Mesenchymal stem cell (in vitro differentiated cells and primary cell): ENCODE measurements at regions not wholly inside any gene's neighbourhood (a gene's known extent, or its start where the extent isn't known, plus 50 kb on each side); places are given as distances from the start of the nearest gene placed in this dataset.

Experiments
- DNase-seq: peaks from one replicate; pipeline ENCODE4 v3.0.0-alpha.2; 2013
- H2AFZ ChIP-seq: one replicate; pipeline ENCODE4 v1.6.1; 2013; ENCODE audit warnings: low read depth, mild to moderate bottlenecking, control low read depth, inconsistent platforms, low read length, moderate library complexity
- H2AK5ac ChIP-seq: 2 replicates; pipeline ENCODE4 v1.6.1; 2013; ENCODE audit warnings: low read length, moderate library complexity, mild to moderate bottlenecking, inconsistent platforms; ENCODE audit not compliant: severe bottlenecking
- H2BK120ac ChIP-seq: one replicate; pipeline ENCODE4 v1.6.1; 2013; ENCODE audit warnings: low read depth, mild to moderate bottlenecking, inconsistent platforms, low read length, moderate library complexity
- H2BK12ac ChIP-seq, 2 experiments: one replicate each; pipeline ENCODE4 v1.6.1; 2013; ENCODE audit warnings: inconsistent platforms in 2 of 2, low read length in 2 of 2, mild to moderate bottlenecking in 2 of 2, moderate library complexity in 2 of 2, control low read depth in 1 of 2
- H2BK15ac ChIP-seq: one replicate; pipeline ENCODE4 v1.6.1; 2013; ENCODE audit warnings: mild to moderate bottlenecking, low read depth, inconsistent platforms; ENCODE audit not compliant: poor library complexity, severe bottlenecking
- H2BK5ac ChIP-seq: 2 replicates; pipeline ENCODE4 v1.6.1; 2013; ENCODE audit warnings: low read depth, mild to moderate bottlenecking, low read length, control low read depth, inconsistent platforms; ENCODE audit not compliant: poor library complexity, severe bottlenecking
- H3K14ac ChIP-seq, 2 experiments: one replicate each; pipeline ENCODE4 v1.6.1; 2013; ENCODE audit warnings: inconsistent platforms in 2 of 2, low read length in 2 of 2, control low read depth in 1 of 2, mild to moderate bottlenecking in 1 of 2, moderate library complexity in 1 of 2
- H3K18ac ChIP-seq, 2 experiments: one replicate each; pipeline ENCODE4 v1.6.1; 2013; ENCODE audit warnings: inconsistent platforms in 2 of 2, low read length in 2 of 2, control low read depth in 1 of 2, low read depth in 1 of 2, mild to moderate bottlenecking in 1 of 2
- H3K23ac ChIP-seq, 2 experiments: one replicate each; pipeline ENCODE4 v1.6.1; 2013; ENCODE audit warnings: inconsistent platforms in 2 of 2, low read length in 2 of 2, mild to moderate bottlenecking in 2 of 2, moderate library complexity in 2 of 2, control low read depth in 1 of 2
- H3K27ac ChIP-seq: 2 replicates; pipeline ENCODE4 v1.5.1; 2013; ENCODE audit warnings: mild to moderate bottlenecking, moderate library complexity, low read length, control low read depth, inconsistent platforms; ENCODE audit not compliant: poor library complexity, severe bottlenecking
- H3K27me3 ChIP-seq, 2 experiments: 2 replicates each; pipeline versions ENCODE4 v1.6.1 to v1.7.0; 2013; ENCODE audit warnings: low read length in 2 of 2, mild to moderate bottlenecking in 2 of 2, moderate library complexity in 2 of 2, control low read depth in 1 of 2, inconsistent platforms in 1 of 2; ENCODE audit not compliant: control insufficient read depth in 1 of 2, insufficient read depth in 1 of 2
- H3K36me3 ChIP-seq, 2 experiments: 2 replicates each; pipeline versions ENCODE4 v1.6.1 to v1.7.0; 2013; ENCODE audit warnings: low read length in 2 of 2, control low read depth in 1 of 2, inconsistent platforms in 1 of 2, low read depth in 1 of 2, mild to moderate bottlenecking in 1 of 2; ENCODE audit not compliant: insufficient read depth in 2 of 2, control insufficient read depth in 1 of 2
- H3K4ac ChIP-seq, 2 experiments: one replicate each; pipeline ENCODE4 v1.6.1; 2013; ENCODE audit warnings: inconsistent platforms in 2 of 2, low read length in 2 of 2, mild to moderate bottlenecking in 2 of 2, moderate library complexity in 2 of 2, control low read depth in 1 of 2, low read depth in 1 of 2
- H3K4me1 ChIP-seq: 2 replicates; pipeline ENCODE4 v1.6.1; 2013; ENCODE audit warnings: low read depth, low read length, control low read depth; ENCODE audit not compliant: control insufficient read depth, insufficient read depth
- H3K4me2 ChIP-seq: 2 replicates; pipeline ENCODE4 v1.6.1; 2013; ENCODE audit warnings: low read length, mild to moderate bottlenecking, inconsistent platforms; ENCODE audit not compliant: poor library complexity, severe bottlenecking
- H3K4me3 ChIP-seq, 2 experiments: 2 replicates each; pipeline versions ENCODE4 v1.5.1 to v1.7.0; 2013; ENCODE audit warnings: low read length in 2 of 2, mild to moderate bottlenecking in 2 of 2, control low read depth in 1 of 2, low read depth in 1 of 2; ENCODE audit not compliant: insufficient read depth in 1 of 2
- H3K79me1 ChIP-seq: replicated peaks from 2 replicates; pipeline ENCODE4 v1.6.1; 2013; ENCODE audit warnings: mild to moderate bottlenecking, control low read depth, low read length, inconsistent platforms; ENCODE audit not compliant: poor library complexity, severe bottlenecking
- H3K9ac ChIP-seq: 2 replicates; pipeline ENCODE4 v1.7.0; 2013; ENCODE audit warnings: mild to moderate bottlenecking, low read length, moderate library complexity
- H3K9me3 ChIP-seq: 2 replicates; pipeline ENCODE4 v1.7.0; 2013; ENCODE audit warnings: mild to moderate bottlenecking, low read length; ENCODE audit not compliant: control insufficient read depth
- H4K8ac ChIP-seq: one replicate; pipeline ENCODE4 v1.6.1; 2013; ENCODE audit warnings: inconsistent platforms, mild to moderate bottlenecking, low read length, moderate library complexity
- H4K91ac ChIP-seq: one replicate; pipeline ENCODE4 v1.6.1; 2013; ENCODE audit warnings: mild to moderate bottlenecking, low read length, inconsistent platforms
- WGBS: methylation state at CpG from one replicate; pipeline ENCODE4 v1.1.7; 2013; ENCODE audit warnings: mixed read lengths; 5-methylcytosine and 5-hydroxymethylcytosine counted together

DNA sequence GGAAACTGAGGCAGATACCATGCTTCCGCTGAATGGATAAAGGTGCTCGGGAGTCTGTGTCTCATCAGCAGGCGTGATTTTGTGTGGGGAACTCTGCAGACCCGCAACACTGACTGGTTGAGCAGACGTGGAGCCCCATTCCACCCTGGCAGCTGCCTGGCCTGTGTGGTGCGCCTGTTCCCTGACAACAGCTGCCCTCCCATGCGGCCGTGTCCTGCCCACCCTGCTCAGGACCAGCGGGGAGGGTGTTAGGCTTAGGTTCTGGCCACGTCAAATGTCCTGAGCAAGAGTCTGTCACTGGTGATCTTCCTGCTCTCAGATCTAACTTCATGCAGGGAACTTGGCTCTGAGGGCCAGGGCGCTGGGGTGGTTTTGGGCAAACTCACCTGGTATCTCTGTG, 417.7 kb upstream of the IRX4 start:
- Histone ChIP-seq H3K27ac (no peak overlapping the region), H3K4me3 (no peak overlapping the region), H4K91ac (no peak overlapping the region), H2AK5ac (no peak overlapping the region), H2BK15ac (no peak overlapping the region), H3K4ac (no peak overlapping the region), H3K4me2 (no peak overlapping the region), H4K8ac (no peak overlapping the region), H3K79me1 (no peaks in the 10 kb centered on the region), H3K27me3 (no peaks in the 10 kb centered on the region), H3K18ac (no peak overlapping the region), H2BK120ac (no peak overlapping the region), H3K4me1 (no peaks in the 10 kb centered on the region), H3K36me3 (no peaks in the 10 kb centered on the region), H3K9me3 (no peaks in the 10 kb centered on the region), H2BK12ac (no peak overlapping the region), H3K14ac (no peak overlapping the region), H2BK5ac (no peak overlapping the region), H2AFZ (no peak overlapping the region), H3K9ac (no peak overlapping the region), H3K23ac (no peak overlapping the region)
- DNase-seq, result no peak
- 83% methylated on average over 11 of the region's 11 CpGs for WGBS

DNA sequence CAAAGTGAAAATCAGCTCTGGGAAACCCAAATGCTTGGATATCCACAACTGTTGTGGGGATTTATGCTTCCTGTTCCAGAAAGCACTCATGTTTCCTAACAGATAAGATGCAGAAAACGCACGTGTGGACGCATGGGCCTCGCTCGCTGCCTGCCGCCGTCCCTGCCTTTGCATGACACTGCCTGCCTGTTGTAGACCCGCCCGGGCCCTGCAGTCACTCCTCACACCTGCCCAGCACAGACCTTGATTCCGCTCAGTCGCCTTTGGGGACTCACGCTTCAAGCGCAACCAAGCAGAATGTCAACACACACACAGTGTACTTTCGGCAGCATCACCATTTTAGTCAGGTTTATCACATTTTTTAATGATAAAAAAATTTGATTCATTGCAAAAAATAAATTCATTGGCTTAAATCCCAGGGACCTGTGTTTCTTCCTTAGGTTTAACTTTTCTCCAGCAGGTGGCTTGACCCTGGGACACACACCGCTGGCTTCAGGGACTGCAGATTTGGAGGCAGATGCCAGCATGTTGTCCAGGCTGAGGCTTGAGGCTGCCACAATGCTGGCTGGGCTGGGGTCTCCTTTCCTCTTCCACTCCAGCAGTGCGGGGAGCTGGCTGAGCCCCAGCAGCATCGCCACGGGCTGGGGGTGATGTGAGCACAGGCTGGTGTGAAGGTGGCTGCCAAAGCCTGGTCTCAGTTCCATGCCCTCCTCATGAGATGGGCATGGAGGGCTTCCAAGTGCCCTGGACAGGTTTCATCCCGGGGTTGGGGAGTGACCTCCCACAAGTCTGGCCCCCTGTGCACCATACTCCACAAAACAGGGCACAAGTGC, 416.9 kb upstream of the IRX4 start:
- H3K79me1 ChIP-seq, result no peaks in the 10 kb centered on the region
- WGBS, result 77% methylated on average over 14 of the region's 19 CpGs

GRCh38 chr5:2298781-2299180, 416.1 kb upstream of the IRX4 start:
- Histone ChIP-seq H3K4me2 (no peak overlapping the region), H3K14ac (no peak overlapping the region), H3K36me3 (no peaks in the 10 kb centered on the region), H2AFZ (no peak overlapping the region), H2BK12ac (no peak overlapping the region), H3K4me3 (no peak overlapping the region), H3K4me1 (no peaks in the 10 kb centered on the region), H3K18ac (no peak overlapping the region), H3K9ac (no peak overlapping the region), H3K9me3 (no peaks in the 10 kb centered on the region), H2AK5ac (no peak overlapping the region), H4K91ac (no peak overlapping the region), H3K23ac (no peak overlapping the region), H3K27ac (no peak overlapping the region), H2BK120ac (no peak overlapping the region), H3K27me3 (no peaks in the 10 kb centered on the region), H3K4ac (no peak overlapping the region), H2BK5ac (no peak overlapping the region), H4K8ac (no peak overlapping the region), H2BK15ac (no peak overlapping the region), H3K79me1 (no peaks in the 10 kb centered on the region)
- no peak for DNase-seq
- 43% methylated on average over 3 of the region's 3 CpGs for WGBS

More for the DNA sequence above, 416.9 kb upstream of the IRX4 start:
- Histone ChIP-seq H3K9me3 (no peaks in the 10 kb centered on the region), H2BK120ac (no peak overlapping the region), H3K14ac (no peak overlapping the region), H2AK5ac (no peak overlapping the region), H4K8ac (no peak overlapping the region), H3K9ac (no peak overlapping the region), H3K36me3 (no peaks in the 10 kb centered on the region), H2BK12ac (no peak overlapping the region), H2AFZ (no peak overlapping the region), H3K18ac (no peak overlapping the region), H3K4me2 (no peak overlapping the region), H3K27me3 (no peaks in the 10 kb centered on the region), H4K91ac (no peak overlapping the region), H3K4ac (no peak overlapping the region), H2BK15ac (no peak overlapping the region), H3K4me1 (no peaks in the 10 kb centered on the region), H3K4me3 (no peak overlapping the region), H3K27ac (no peak overlapping the region), H2BK5ac (no peak overlapping the region), H3K23ac (no peak overlapping the region)
- no peak for DNase-seq

GRCh38 chr5:2297991-2298390, 415.3 kb upstream of the IRX4 start:
- WGBS, result 75% methylated on average over 13 of the region's 13 CpGs
- Histone ChIP-seq H3K4me2 (no peak overlapping the region), H2BK5ac (no peak overlapping the region), H3K9me3 (no peaks in the 10 kb centered on the region), H3K27me3 (no peaks in the 10 kb centered on the region), H3K36me3 (no peaks in the 10 kb centered on the region), H3K27ac (no peak overlapping the region), H2BK15ac (no peak overlapping the region), H4K8ac (no peak overlapping the region), H3K4ac (no peak overlapping the region), H4K91ac (no peak overlapping the region), H3K4me1 (no peaks in the 10 kb centered on the region), H3K23ac (no peak overlapping the region), H2AFZ (no peak overlapping the region), H3K9ac (no peak overlapping the region), H3K18ac (no peak overlapping the region), H3K79me1 (no peaks in the 10 kb centered on the region), H3K4me3 (no peak overlapping the region), H2BK120ac (no peak overlapping the region), H2BK12ac (no peak overlapping the region), H2AK5ac (no peak overlapping the region), H3K14ac (no peak overlapping the region)
- no peak for DNase-seq
